Motor neuron (in vitro differentiated cells): ENCODE measurements at regions not wholly inside any gene's neighbourhood (a gene's known extent, or its start where the extent isn't known, plus 50 kb on each side); places are given as distances from the start of the nearest gene placed in this dataset.
A peak's percentile ranks its signal among the peaks of the same experiment; 100 is the strongest.

Source experiments
- ATAC-seq, 8 experiments: fragments of 200-7000 bp; cut with Tn5 transposase; replicated peaks in 6 of 8; 2 replicates each; pipeline ENCODE4 v1.8.0; 2021; ENCODE audit warnings: mild to moderate bottlenecking in 8 of 8, moderate library complexity in 8 of 8
- H3K27ac ChIP-seq, 2 donors: fragments of 250-450 bp; sonication (Bioruptor Pico); 2 replicates each; pipeline ENCODE4 v1.9.0; 2021; ENCODE audit warnings: antibody characterized with exemption in 2 of 2, mild to moderate bottlenecking in 2 of 2, moderate library complexity in 1 of 2
- H3K4me1 ChIP-seq, 2 donors: fragments of 250-450 bp; sonication (Bioruptor Pico); replicated peaks in 1 of 2; 2 replicates each; pipeline ENCODE4 v1.6.1; 2021; ENCODE audit warnings: antibody characterized with exemption in 2 of 2, mild to moderate bottlenecking in 2 of 2, moderate library complexity in 1 of 2
- H3K4me3 ChIP-seq, 5 donors: fragments of 250-450 bp; sonication (Bioruptor Pico); 2 replicates each; pipeline ENCODE4 v1.9.0; 2021; ENCODE audit warnings: antibody characterized with exemption in 5 of 5, mild to moderate bottlenecking in 5 of 5, moderate library complexity in 4 of 5
- WGBS, 10 experiments: fragments of 450-650 bp; shearing (Covaris generic); methylation state at CpG; one replicate each; pipeline ENCODE4 v1.0.0; 2022; 5-methylcytosine and 5-hydroxymethylcytosine counted together
- in situ Hi-C, 9 experiments: fragments of 400-800 bp; cut with MboI; loops; one replicate each; pipeline ENCODE4 v1.15.0; 2021; ENCODE audit warnings: low sequenced_read_pairs in 9 of 9, low pct_unique_long_range_greater_than_20kb in 2 of 9; ENCODE audit not compliant: unreplicated experiment in 9 of 9

GRCh38 chr14:26067786-26068459 lies 529.9 kb downstream of the NOVA1 start:
- in situ Hi-C loops: no loop called here
- WGBS, 10 experiments: 27 to 100% (median 88%) methylated on average over 1 to 3 of the region's 3 CpGs; no CpG with 5 or more reads in 1 of the 10 experiments
- Histone ChIP-seq H3K27ac (no peak overlapping the region), H3K4me1 (peaks cover 8 to 36% of the 10 kb centered on the region in 2 donors), H3K4me3 (no peak overlapping the region)
- no peak for ATAC-seq

GRCh38 chr14:26067341-26067740 lies 530.5 kb downstream of the NOVA1 start:
- ATAC-seq: no peak
- no peak overlapping the region for H3K27ac ChIP-seq
- in situ Hi-C loops: no loop called here
- 0 to 100% (median 100%) methylated on average over 1 to 2 of the region's 2 CpGs; no CpG with 5 or more reads in 2 of the 10 experiments for WGBS, 10 experiments
- H3K4me3 ChIP-seq: no peak overlapping the region
- H3K4me1 ChIP-seq: peaks cover 8 to 38% of the 10 kb centered on the region in 2 donors

- Histone ChIP-seq H3K27ac (no peak overlapping the region), H3K4me3 (no peak overlapping the region), H3K4me1 (peaks cover 9 to 12% of the 10 kb centered on the region in 2 donors)
- ATAC-seq: peak in 5 of 8 experiments; percentile 39 to 70 (median 58)
- in situ Hi-C loops: no loop called here
- 14 to 48% (median 23%) methylated on average over 4 to 6 of the region's 6 CpGs for WGBS, 10 experiments
Observed at GRCh38 chr14:26056036-26056616, 541.7 kb downstream of the NOVA1 start.

- no peak overlapping the region for H3K27ac ChIP-seq
- H3K4me1 ChIP-seq: peaks cover 8 to 13% of the 10 kb centered on the region in 2 donors
- H3K4me3 ChIP-seq: no peak overlapping the region
- in situ Hi-C loops: no loop called here
- no peak for ATAC-seq
Observed at GRCh38 chr14:26032348-26032747, 565.5 kb downstream of the NOVA1 start.

GRCh38 chr14:26026384-26026783 lies 571.4 kb downstream of the NOVA1 start:
- H3K27ac ChIP-seq: no peak overlapping the region
- WGBS, 10 experiments: 9 to 100% (median 92%) methylated on average over 1 to 3 of the region's 3 CpGs; no CpG with 5 or more reads in 1 of the 10 experiments
- peaks cover 8% of the 10 kb centered on the region in 2 donors for H3K4me1 ChIP-seq
- no peak for ATAC-seq
- H3K4me3 ChIP-seq: no peak overlapping the region
- in situ Hi-C loops: no loop called here

- Histone ChIP-seq H3K4me1 (peaks cover 2 to 4% of the 10 kb centered on the region in 2 donors), H3K27ac (no peak overlapping the region), H3K4me3 (no peak overlapping the region)
- no peak for ATAC-seq
- in situ Hi-C loops: no loop called here
- 0 to 100% (median 91%) methylated on average over 1 to 4 of the region's 4 CpGs for WGBS, 10 experiments
Observed at GRCh38 chr14:26023967-26024366, 573.9 kb downstream of the NOVA1 start.

GRCh38 chr14:26021759-26022158 lies 576.1 kb downstream of the NOVA1 start:
- ATAC-seq: no peak
- Histone ChIP-seq H3K4me3 (no peak overlapping the region), H3K4me1 (peaks cover 4 to 8% of the 10 kb centered on the region in 2 donors), H3K27ac (no peak overlapping the region)
- in situ Hi-C loops: no loop called here
- WGBS, 10 experiments: 0 to 100% (median 80%) methylated on average over 1 of the region's 1 CpG; no CpG with 5 or more reads in 3 of the 10 experiments

GRCh38 chr14:26017270-26017669 lies 580.6 kb downstream of the NOVA1 start:
- peaks cover 8 to 13% of the 10 kb centered on the region in 2 donors for H3K4me1 ChIP-seq
- H3K4me3 ChIP-seq: no peak overlapping the region
- ATAC-seq: peak in 1 of 8 experiments; percentile 32
- in situ Hi-C loops: no loop called here
- no peak overlapping the region for H3K27ac ChIP-seq
- 3 to 91% (median 42%) methylated on average over 1 to 4 of the region's 4 CpGs for WGBS, 10 experiments

GRCh38 chr14:26008290-26008689 lies 589.5 kb downstream of the NOVA1 start:
- H3K4me1 ChIP-seq: no peaks in the 10 kb centered on the region
- 6 to 94% (median 61%) methylated on average over 1 to 2 of the region's 2 CpGs; no CpG with 5 or more reads in 2 of the 10 experiments for WGBS, 10 experiments
- in situ Hi-C loops: no loop called here

GRCh38 chr14:26004342-26004741 lies 593.5 kb downstream of the NOVA1 start:
- in situ Hi-C loops: no loop called here
- no peaks in the 10 kb centered on the region for H3K4me1 ChIP-seq
- ATAC-seq: peak in 1 of 8 experiments; percentile 16
- 21 to 100% (median 88%) methylated on average over 1 to 2 of the region's 2 CpGs; no CpG with 5 or more reads in 1 of the 10 experiments for WGBS, 10 experiments
- no peak overlapping the region for H3K4me3 ChIP-seq
- no peak overlapping the region for H3K27ac ChIP-seq

More at GRCh38 chr14:26008290-26008689, 589.5 kb downstream of the NOVA1 start:
- ATAC-seq: peak in 1 of 8 experiments; percentile 41
- no peak overlapping the region for H3K4me3 ChIP-seq
- no peak overlapping the region for H3K27ac ChIP-seq

- no peak overlapping the region for H3K27ac ChIP-seq
- no peak for ATAC-seq
- in situ Hi-C loops: no loop called here
- H3K4me1 ChIP-seq: no peaks in the 10 kb centered on the region
- no peak overlapping the region for H3K4me3 ChIP-seq
Observed at GRCh38 chr14:25993830-25994229, 604.0 kb downstream of the NOVA1 start.

GRCh38 chr14:25988536-25988935 lies 609.3 kb downstream of the NOVA1 start:
- 0 to 100% (median 78%) methylated on average over 2 to 3 of the region's 3 CpGs; no CpG with 5 or more reads in 1 of the 10 experiments for whole genome bisulfite sequencing, 10 experiments
- Histone ChIP-seq H3K27ac (no peak overlapping the region), H3K4me3 (no peak overlapping the region), H3K4me1 (peaks cover 0 to 9% of the 10 kb centered on the region in 2 donors)
- in situ Hi-C loops: no loop called here
- no peak for ATAC-seq

GRCh38 chr14:25955772-25956171 lies 642.1 kb downstream of the NOVA1 start:
- Histone ChIP-seq H3K4me1 (no peaks in the 10 kb centered on the region), H3K27ac (no peak overlapping the region), H3K4me3 (no peak overlapping the region)
- in situ Hi-C loops: no loop called here
- ATAC-seq: no peak
- WGBS, 10 experiments: 0 to 100% (median 80%) methylated on average over 1 to 3 of the region's 3 CpGs; no CpG with 5 or more reads in 1 of the 10 experiments
